Hepatocyte (in vitro differentiated cells): ENCODE measurements at regions not wholly inside any gene's neighbourhood (a gene's known extent, or its start where the extent isn't known, plus 50 kb on each side); places are given as distances from the start of the nearest gene placed in this dataset.

Source experiments
- DNase-seq: peaks from one replicate; pipeline ENCODE4 v3.0.0-alpha.2; 2016; ENCODE audit warnings: low spot score
- H2AFZ ChIP-seq: fragments of 200-600 bp; sonication (generic); 2 replicates; pipeline ENCODE4 v1.6.0; 2016; ENCODE audit warnings: antibody characterized with exemption, mild to moderate bottlenecking
- H3K27ac ChIP-seq: fragments of 200-600 bp; sonication (generic); 2 replicates; pipeline ENCODE4 v1.5.1; 2016; ENCODE audit warnings: mild to moderate bottlenecking
- H3K27me3 ChIP-seq: fragments of 200-600 bp; sonication (generic); 2 replicates; pipeline ENCODE4 v1.6.1; 2016
- H3K36me3 ChIP-seq: fragments of 200-600 bp; sonication (generic); replicated peaks from 2 replicates; pipeline ENCODE4 v1.5.1; 2016; ENCODE audit warnings: low read depth; ENCODE audit not compliant: insufficient read depth
- H3K4me1 ChIP-seq: fragments of 200-600 bp; sonication (generic); 2 replicates; pipeline ENCODE4 v1.5.1; 2016; ENCODE audit warnings: mild to moderate bottlenecking, moderate library complexity; ENCODE audit not compliant: insufficient read depth
- H3K4me2 ChIP-seq: fragments of 200-600 bp; sonication (generic); 2 replicates; pipeline ENCODE4 v1.6.0; 2016
- H3K4me3 ChIP-seq: fragments of 200-600 bp; sonication (generic); 2 replicates; pipeline ENCODE4 v1.5.1; 2016; ENCODE audit warnings: mild to moderate bottlenecking
- H3K79me2 ChIP-seq: fragments of 200-600 bp; sonication (generic); 2 replicates; pipeline ENCODE4 v1.6.0; 2017; ENCODE audit warnings: mild to moderate bottlenecking
- H3K9me2 ChIP-seq: fragments of 200-600 bp; sonication (generic); replicated peaks from 2 replicates; pipeline ENCODE4 v1.6.0; 2017; ENCODE audit warnings: mild to moderate bottlenecking; ENCODE audit not compliant: insufficient read depth
- H3K9me3 ChIP-seq: fragments of 200-600 bp; sonication (generic); 2 replicates; pipeline ENCODE4 v1.5.1; 2016; ENCODE audit warnings: low read depth, mild to moderate bottlenecking
- H4K20me1 ChIP-seq: fragments of 200-600 bp; sonication (generic); 2 replicates; pipeline ENCODE4 v1.6.0; 2016; ENCODE audit warnings: mild to moderate bottlenecking; ENCODE audit not compliant: insufficient read depth, poor library complexity, severe bottlenecking
- EZH2 ChIP-seq: fragments of 200-600 bp; sonication (generic); IDR thresholded peaks from 2 replicates; pipeline ENCODE4 v1.6.1; 2016; ENCODE audit warnings: antibody characterized with exemption, mild to moderate bottlenecking, borderline replicate concordance
- EZH2phosphoT487 ChIP-seq: fragments of 200-600 bp; sonication (generic); IDR thresholded peaks from one replicate; pipeline ENCODE4 v1.6.1; 2018; ENCODE audit warnings: antibody characterized with exemption, mild to moderate bottlenecking, low read depth, moderate library complexity; ENCODE audit not compliant: unreplicated experiment, severe bottlenecking
- WGBS: methylation state at CpG from one replicate; pipeline ENCODE4 v1.1.6; 2016; ENCODE audit warnings: low lambda C conversion rate; ENCODE audit errors: missing lambda C conversion rate; 5-methylcytosine and 5-hydroxymethylcytosine counted together
- TF ChIP-seq, protein P1 (sequence below): fragments of 200-600 bp; sonication (generic); IDR thresholded peaks from 2 replicates; pipeline ENCODE4 v1.5.1; 2016; ENCODE audit warnings: antibody characterized with exemption, mild to moderate bottlenecking; ENCODE audit not compliant: poor library complexity

DNA sequence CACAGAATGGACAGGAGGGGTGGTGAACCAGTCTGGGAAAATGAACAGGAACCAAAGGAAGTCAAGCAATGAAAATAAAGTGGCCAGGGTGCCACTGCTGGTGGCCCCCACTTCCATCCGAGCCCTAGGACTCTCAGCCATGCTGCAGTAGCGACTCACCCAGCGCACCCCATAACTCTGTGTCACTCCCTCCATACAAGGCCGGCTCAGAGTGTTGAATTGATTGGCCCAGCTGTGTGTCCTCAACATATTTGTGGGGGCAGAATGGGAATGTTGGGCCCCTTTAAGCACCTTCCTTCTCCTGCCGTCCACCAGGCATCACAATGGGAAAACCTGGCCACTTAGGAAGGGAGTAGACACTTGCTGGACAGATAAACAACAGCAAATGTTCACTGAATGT lies 169.0 kb upstream of the SDK2 start:
- peaks cover 13% of the 10 kb centered on the region for H3K27me3 ChIP-seq
- TF ChIP-seq EZH2phosphoT487 (no peak), EZH2 (no peak)
- TF ChIP-seq, protein P1, sequence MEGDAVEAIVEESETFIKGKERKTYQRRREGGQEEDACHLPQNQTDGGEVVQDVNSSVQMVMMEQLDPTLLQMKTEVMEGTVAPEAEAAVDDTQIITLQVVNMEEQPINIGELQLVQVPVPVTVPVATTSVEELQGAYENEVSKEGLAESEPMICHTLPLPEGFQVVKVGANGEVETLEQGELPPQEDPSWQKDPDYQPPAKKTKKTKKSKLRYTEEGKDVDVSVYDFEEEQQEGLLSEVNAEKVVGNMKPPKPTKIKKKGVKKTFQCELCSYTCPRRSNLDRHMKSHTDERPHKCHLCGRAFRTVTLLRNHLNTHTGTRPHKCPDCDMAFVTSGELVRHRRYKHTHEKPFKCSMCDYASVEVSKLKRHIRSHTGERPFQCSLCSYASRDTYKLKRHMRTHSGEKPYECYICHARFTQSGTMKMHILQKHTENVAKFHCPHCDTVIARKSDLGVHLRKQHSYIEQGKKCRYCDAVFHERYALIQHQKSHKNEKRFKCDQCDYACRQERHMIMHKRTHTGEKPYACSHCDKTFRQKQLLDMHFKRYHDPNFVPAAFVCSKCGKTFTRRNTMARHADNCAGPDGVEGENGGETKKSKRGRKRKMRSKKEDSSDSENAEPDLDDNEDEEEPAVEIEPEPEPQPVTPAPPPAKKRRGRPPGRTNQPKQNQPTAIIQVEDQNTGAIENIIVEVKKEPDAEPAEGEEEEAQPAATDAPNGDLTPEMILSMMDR = no peak
- 98% methylated on average over 5 of the region's 5 CpGs for WGBS
- no peaks in the 10 kb centered on the region for H3K9me3 ChIP-seq
- no peak overlapping the region for H3K4me3 ChIP-seq
- H2AFZ ChIP-seq = no peak overlapping the region
- H3K36me3 ChIP-seq = no peaks in the 10 kb centered on the region
- H3K27ac ChIP-seq = no peak overlapping the region
- DNase-seq = no peak
- H3K4me2 ChIP-seq = no peak overlapping the region
- H4K20me1 ChIP-seq = no peaks in the 10 kb centered on the region
- H3K79me2 ChIP-seq = no peaks in the 10 kb centered on the region
- H3K4me1 ChIP-seq = no peaks in the 10 kb centered on the region
- no peaks in the 10 kb centered on the region for H3K9me2 ChIP-seq

DNA sequence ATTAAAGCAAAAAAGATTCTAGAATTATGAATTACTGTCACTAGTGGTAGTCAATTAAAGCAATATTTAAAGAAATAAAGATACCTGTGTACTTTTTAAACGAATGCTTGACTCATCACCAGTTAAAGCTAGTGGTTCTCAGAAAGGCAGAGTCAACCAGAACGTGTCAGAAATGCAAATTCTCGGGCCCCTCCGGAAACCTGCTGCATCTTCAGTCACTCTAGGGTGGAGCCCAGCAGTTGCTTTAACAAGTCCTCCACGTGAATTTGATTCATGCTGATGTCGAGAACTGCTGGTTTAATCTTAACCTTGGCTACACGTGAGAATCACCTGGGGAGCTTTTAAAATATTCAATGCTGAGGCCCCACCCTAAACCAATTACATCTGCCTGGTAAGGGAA lies 169.8 kb upstream of the SDK2 start:
- no peak overlapping the region for H3K4me3 ChIP-seq
- no peaks in the 10 kb centered on the region for H3K4me1 ChIP-seq
- no peak overlapping the region for H3K27ac ChIP-seq
- no peak overlapping the region for H2AFZ ChIP-seq
- no peaks in the 10 kb centered on the region for H3K36me3 ChIP-seq
- H3K9me3 ChIP-seq = no peaks in the 10 kb centered on the region
- H4K20me1 ChIP-seq = no peaks in the 10 kb centered on the region
- no peak for DNase-seq
- no peak overlapping the region for H3K4me2 ChIP-seq
- no peaks in the 10 kb centered on the region for H3K79me2 ChIP-seq
- WGBS = 29% methylated on average over 7 of the region's 7 CpGs
- no peaks in the 10 kb centered on the region for H3K9me2 ChIP-seq
- H3K27me3 ChIP-seq = peaks cover 13% of the 10 kb centered on the region
- TF ChIP-seq EZH2phosphoT487 = no peak

DNA sequence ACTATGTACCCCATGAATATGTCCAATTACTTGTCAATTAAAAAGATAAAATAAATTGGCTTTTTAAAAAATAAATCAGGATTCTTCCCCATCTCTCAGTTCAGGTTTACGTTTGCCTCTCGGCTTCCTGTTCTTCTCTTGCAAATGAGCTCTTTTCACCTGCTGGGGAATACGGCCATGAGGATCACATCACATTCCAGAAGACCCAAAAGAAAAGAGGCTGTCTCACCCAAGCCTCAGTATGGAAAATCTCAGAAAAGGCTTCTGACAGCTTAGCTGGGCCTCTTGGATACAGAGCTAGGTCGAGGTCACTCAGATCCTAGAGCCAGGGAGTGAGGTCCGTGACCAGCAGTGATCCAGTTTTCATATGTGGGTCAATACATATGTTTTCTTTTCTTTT lies 171.2 kb upstream of the SDK2 start:
- Histone ChIP-seq H3K27me3 (peaks cover 14% of the 10 kb centered on the region), H3K27ac (no peak overlapping the region), H3K4me2 (no peak overlapping the region), H3K79me2 (no peaks in the 10 kb centered on the region), H2AFZ (no peak overlapping the region), H3K9me2 (no peaks in the 10 kb centered on the region), H3K4me3 (no peak overlapping the region), H3K9me3 (no peaks in the 10 kb centered on the region), H3K4me1 (no peaks in the 10 kb centered on the region), H3K36me3 (no peaks in the 10 kb centered on the region), H4K20me1 (no peaks in the 10 kb centered on the region)
- DNase-seq = no peak
- WGBS = 74% methylated on average over 5 of the region's 5 CpGs
- TF ChIP-seq, protein P1 = no peak
- TF ChIP-seq EZH2 (no peak), EZH2phosphoT487 (no peak)

DNA sequence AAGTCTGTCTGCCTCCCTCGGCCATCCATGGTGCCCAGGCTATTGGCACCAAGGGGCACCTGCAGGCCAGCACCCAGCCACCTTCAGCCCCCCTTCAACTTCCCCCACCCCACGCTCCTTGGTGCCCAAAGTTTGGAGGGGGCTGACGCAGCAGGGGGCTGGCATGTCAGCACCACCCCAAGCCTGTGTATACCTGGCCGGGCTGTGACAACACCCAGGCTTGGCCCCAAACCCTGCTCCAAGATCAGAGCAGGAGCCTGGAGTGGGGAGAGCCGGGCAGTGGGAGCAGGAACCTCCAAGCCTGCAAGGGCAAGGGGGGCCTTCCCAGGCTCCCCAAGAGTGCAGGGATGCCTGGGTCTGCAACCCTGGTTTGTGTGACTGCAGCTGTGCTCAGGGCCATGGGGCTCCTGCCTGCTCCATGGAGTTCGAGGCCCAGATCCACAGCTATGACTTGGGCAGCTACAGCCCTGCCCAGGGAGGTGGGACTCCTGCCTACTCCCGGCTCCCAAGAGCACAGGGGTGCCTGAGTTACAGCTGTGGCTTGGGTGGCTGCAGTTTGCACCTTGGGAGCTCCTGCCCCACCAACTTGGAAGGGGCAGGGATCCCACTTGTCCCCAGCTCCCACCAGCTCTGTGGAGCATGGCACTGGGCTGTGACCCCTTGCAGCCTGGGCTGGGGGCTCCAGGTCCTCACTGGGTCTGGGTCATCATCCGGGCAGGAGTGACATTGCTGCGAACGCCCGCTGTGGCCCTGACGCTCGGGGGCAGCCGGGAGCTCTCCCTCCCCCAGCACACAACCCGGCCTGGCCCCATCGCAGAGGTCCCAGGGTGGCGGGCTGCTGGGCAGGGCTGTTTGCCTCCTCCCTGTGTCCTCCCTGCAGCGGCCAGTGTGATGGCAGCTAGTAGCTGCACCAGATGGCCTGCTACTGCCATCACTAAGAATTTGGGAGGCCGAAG lies 175.5 kb upstream of the SDK2 start:
- H3K4me3 ChIP-seq = no peak overlapping the region
- 99% methylated on average over 19 of the region's 19 CpGs for WGBS
- TF ChIP-seq, protein P1 = no peak
- TF ChIP-seq EZH2phosphoT487 = no peak
- no peak for TF ChIP-seq EZH2
- no peaks in the 10 kb centered on the region for H3K9me2 ChIP-seq
- H3K79me2 ChIP-seq = no peaks in the 10 kb centered on the region
- DNase-seq = no peak
- peaks cover 4% of the 10 kb centered on the region for H3K4me1 ChIP-seq
- no peak overlapping the region for H3K4me2 ChIP-seq
- H4K20me1 ChIP-seq = no peaks in the 10 kb centered on the region
- no peak overlapping the region for H3K27ac ChIP-seq
- H3K36me3 ChIP-seq = no peaks in the 10 kb centered on the region
- H3K27me3 ChIP-seq = peaks cover 18% of the 10 kb centered on the region
- no peaks in the 10 kb centered on the region for H3K9me3 ChIP-seq
- H2AFZ ChIP-seq = no peak overlapping the region
